Ectodermal cell (in vitro differentiated cells): ENCODE measurements at regions not wholly inside any gene's neighbourhood (a gene's known extent, or its start where the extent isn't known, plus 50 kb on each side); places are given as distances from the start of the nearest gene placed in this dataset.

ENCODE experiments used
- H3K27ac ChIP-seq: 2 replicates; pipeline ENCODE4 v1.7.0; 2013; ENCODE audit warnings: mild to moderate bottlenecking, low read depth, low read length; ENCODE audit not compliant: insufficient read depth, poor library complexity, severe bottlenecking
- H3K27me3 ChIP-seq: 2 replicates; pipeline ENCODE4 v1.7.0; 2013; ENCODE audit warnings: mild to moderate bottlenecking, low read length; ENCODE audit not compliant: insufficient read depth, control insufficient read depth, poor library complexity, severe bottlenecking
- H3K36me3 ChIP-seq: one replicate; pipeline ENCODE4 v1.7.0; 2013; ENCODE audit warnings: low read length; ENCODE audit not compliant: control insufficient read depth, insufficient read depth
- H3K4me1 ChIP-seq: one replicate; pipeline ENCODE4 v1.7.0; 2013; ENCODE audit warnings: low read length; ENCODE audit not compliant: control insufficient read depth, insufficient read depth
- H3K4me3 ChIP-seq: 2 replicates; pipeline ENCODE4 v1.7.0; 2013; ENCODE audit warnings: low read depth, low read length, control low read depth; ENCODE audit not compliant: insufficient read depth
- H3K9me3 ChIP-seq: 2 replicates; pipeline ENCODE4 v1.7.0; 2013; ENCODE audit warnings: mild to moderate bottlenecking, low read length, moderate library complexity; ENCODE audit not compliant: control insufficient read depth
- whole genome bisulfite sequencing, 2 experiments: methylation state at CpG; one replicate each; pipeline ENCODE4 v1.1.7; 2013; ENCODE audit warnings: missing lambda C conversion rate in 2 of 2; 5-methylcytosine and 5-hydroxymethylcytosine counted together

- H3K4me1 ChIP-seq, result peaks cover 3% of the 10 kb centered on the region
- no peaks in the 10 kb centered on the region for H3K9me3 ChIP-seq
- no peak overlapping the region for H3K4me3 ChIP-seq
- no peaks in the 10 kb centered on the region for H3K36me3 ChIP-seq
- no peak overlapping the region for H3K27ac ChIP-seq
- H3K27me3 ChIP-seq, result no peaks in the 10 kb centered on the region
Measured at GRCh38 chr9:91086657-91087461, 274.9 kb downstream of the AUH start.

DNA sequence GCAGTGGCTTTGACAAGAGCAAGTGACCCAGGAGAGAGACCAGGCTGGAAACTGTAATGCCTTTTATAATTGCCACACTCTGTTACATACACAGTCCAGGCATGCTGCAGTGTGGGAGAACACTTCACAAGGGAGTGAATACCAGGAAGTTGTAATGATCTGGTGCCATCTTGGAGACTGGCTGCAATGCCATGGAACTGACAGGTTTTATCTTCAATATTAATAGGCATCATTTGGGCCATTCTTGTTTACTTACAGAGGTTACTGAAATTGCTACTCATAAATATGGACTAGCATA, 274.3 kb downstream of the AUH start:
- Histone ChIP-seq H3K27ac (no peak overlapping the region), H3K9me3 (no peaks in the 10 kb centered on the region), H3K4me3 (no peak overlapping the region), H3K36me3 (no peaks in the 10 kb centered on the region), H3K27me3 (no peaks in the 10 kb centered on the region), H3K4me1 (peaks cover 3% of the 10 kb centered on the region)

GRCh38 chr9:91089405-91090129, 272.2 kb downstream of the AUH start:
- no peaks in the 10 kb centered on the region for H3K27me3 ChIP-seq
- H3K27ac ChIP-seq, result no peak overlapping the region
- WGBS, 2 experiments, result 54 to 63% methylated on average over 6 of the region's 6 CpGs
- no peaks in the 10 kb centered on the region for H3K36me3 ChIP-seq
- H3K9me3 ChIP-seq, result no peaks in the 10 kb centered on the region
- no peak overlapping the region for H3K4me3 ChIP-seq
- H3K4me1 ChIP-seq, result peaks cover 3% of the 10 kb centered on the region

DNA sequence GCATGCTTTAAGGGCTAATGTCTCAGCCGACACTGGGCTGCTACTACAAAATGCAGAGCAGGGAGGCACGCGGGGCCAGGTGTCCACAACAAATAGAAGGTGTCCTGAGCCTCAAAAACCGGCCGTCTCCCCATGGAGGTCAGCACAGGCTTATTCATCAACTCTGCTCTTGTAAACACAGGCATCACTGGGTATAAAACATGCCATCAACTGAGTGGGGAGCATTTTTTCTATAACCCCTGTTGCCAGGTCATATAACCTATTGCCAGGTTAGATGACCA, 271.6 kb downstream of the AUH start:
- Histone ChIP-seq H3K27me3 (no peaks in the 10 kb centered on the region), H3K9me3 (no peaks in the 10 kb centered on the region), H3K36me3 (no peaks in the 10 kb centered on the region), H3K4me3 (no peak overlapping the region), H3K4me1 (peaks cover 3% of the 10 kb centered on the region), H3K27ac (no peak overlapping the region)
- WGBS, 2 experiments, result 91 to 94% methylated on average over 5 of the region's 5 CpGs

DNA sequence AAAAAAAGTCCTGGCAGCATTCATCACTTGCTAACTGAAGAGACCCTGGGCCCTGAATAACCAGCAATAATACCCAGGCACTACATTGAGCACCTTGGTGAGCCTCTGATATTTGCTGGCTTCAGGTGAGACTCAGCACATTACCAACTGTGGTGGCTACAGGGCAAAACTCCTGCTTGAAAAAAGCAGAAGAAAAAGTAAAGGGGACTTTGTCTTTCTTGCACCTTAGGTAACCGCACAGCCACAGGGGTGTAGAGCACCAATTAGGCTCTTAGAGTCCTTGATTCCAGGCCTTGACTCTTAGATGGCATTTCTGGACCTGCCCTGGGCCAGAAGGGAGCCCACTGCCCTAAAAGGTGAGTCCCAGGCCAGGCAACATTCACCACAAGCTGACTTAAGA, 269.5 kb downstream of the AUH start:
- WGBS, 2 experiments, result 95 to 96% methylated on average over 1 of the region's 1 CpG
- Histone ChIP-seq H3K27me3 (no peaks in the 10 kb centered on the region), H3K9me3 (no peaks in the 10 kb centered on the region), H3K36me3 (no peaks in the 10 kb centered on the region), H3K27ac (no peak overlapping the region), H3K4me1 (peaks cover 3% of the 10 kb centered on the region), H3K4me3 (no peak overlapping the region)

GRCh38 chr9:91094324-91095088, 267.2 kb downstream of the AUH start:
- Histone ChIP-seq H3K36me3 (no peaks in the 10 kb centered on the region), H3K27ac (no peak overlapping the region), H3K27me3 (no peaks in the 10 kb centered on the region), H3K9me3 (no peaks in the 10 kb centered on the region), H3K4me1 (no peaks in the 10 kb centered on the region), H3K4me3 (no peak overlapping the region)
- WGBS, 2 experiments, result 90 to 95% methylated on average over 1 of the region's 1 CpG

DNA sequence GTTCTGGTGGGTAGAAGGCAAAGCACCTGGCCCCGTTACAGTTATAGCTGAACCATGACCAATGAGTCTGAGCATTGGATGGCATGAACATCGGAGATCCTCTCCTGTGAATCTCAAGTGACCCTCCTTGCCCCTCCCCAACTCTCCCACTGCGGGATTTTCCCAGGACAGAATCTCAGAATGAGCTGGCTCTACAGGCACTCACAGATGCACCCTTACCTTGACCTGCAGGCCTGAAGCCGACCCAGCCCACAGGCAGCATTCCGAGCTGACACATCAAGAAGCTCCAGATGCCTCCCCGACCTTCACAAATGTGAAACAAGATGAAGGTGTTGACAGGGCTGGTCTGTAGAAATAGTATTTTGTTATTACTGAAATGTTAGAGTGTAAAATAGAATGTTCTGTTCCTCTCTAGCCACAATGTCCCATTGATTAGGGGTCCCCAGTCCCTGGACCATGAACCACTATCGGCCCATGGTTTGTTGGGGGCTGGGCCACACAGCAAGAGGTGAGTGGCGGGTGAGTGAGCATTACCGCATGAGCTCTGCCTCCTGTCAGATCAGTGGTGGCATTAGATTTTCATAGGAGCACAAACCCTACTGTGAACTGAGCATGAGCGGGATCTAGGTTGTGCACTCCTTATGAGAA, 263.4 kb downstream of the AUH start:
- no peaks in the 10 kb centered on the region for H3K36me3 ChIP-seq
- no peak overlapping the region for H3K27ac ChIP-seq
- H3K9me3 ChIP-seq, result no peaks in the 10 kb centered on the region
- H3K4me1 ChIP-seq, result no peaks in the 10 kb centered on the region
- 95 to 96% methylated on average over 10 of the region's 10 CpGs for WGBS, 2 experiments
- no peak overlapping the region for H3K4me3 ChIP-seq
- H3K27me3 ChIP-seq, result no peaks in the 10 kb centered on the region

GRCh38 chr9:91099436-91099835, 262.3 kb downstream of the AUH start:
- Histone ChIP-seq H3K9me3 (no peaks in the 10 kb centered on the region), H3K4me3 (no peak overlapping the region), H3K27me3 (no peaks in the 10 kb centered on the region), H3K27ac (no peak overlapping the region), H3K4me1 (no peaks in the 10 kb centered on the region), H3K36me3 (no peaks in the 10 kb centered on the region)
- 90 to 98% methylated on average over 4 of the region's 4 CpGs for WGBS, 2 experiments

DNA sequence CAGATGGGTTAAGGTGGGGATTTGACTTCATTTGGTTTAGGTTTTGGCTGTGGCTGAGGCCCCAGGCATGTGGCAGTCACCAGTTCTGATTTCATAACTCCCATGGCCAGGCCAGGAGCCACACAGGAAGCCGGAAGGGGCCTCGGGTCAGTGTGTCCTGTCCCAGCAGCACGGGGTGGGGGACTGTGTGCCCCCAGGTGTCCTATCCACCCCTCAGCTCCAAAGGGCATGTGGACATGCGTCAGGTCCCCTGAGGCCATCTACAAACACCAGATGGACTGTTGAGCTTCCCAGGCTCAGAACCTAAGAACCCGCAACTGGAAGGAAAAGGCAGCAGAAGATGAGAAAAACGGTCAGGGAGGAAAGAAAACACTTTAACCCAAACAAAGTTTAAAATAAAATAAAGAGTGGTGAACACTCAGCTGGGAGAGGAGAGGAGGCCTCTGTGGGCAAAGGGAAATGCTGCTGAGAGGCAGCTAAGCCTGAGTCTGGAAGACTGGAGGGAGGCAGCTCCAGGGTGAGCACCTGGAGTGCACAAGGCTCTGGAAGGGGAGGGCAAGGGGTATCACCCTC, 260.8 kb downstream of the AUH start:
- WGBS, 2 experiments, result 85 to 89% methylated on average over 6 of the region's 6 CpGs
- Histone ChIP-seq H3K36me3 (no peaks in the 10 kb centered on the region), H3K4me3 (no peak overlapping the region), H3K27ac (no peak overlapping the region), H3K9me3 (no peaks in the 10 kb centered on the region), H3K27me3 (no peaks in the 10 kb centered on the region), H3K4me1 (no peaks in the 10 kb centered on the region)
